DOHH2 (cell line): ENCODE measurements at regions not wholly inside any gene's neighbourhood (a gene's known extent, or its start where the extent isn't known, plus 50 kb on each side); places are given as distances from the start of the nearest gene placed in this dataset.

Experiments
- H3F3A ChIP-seq: fragments of 200-600 bp; sonication (generic), shearing (Covaris generic); 2 replicates; pipeline ENCODE4 v1.6.0; 2016; ENCODE audit warnings: antibody characterized with exemption, mild to moderate bottlenecking; ENCODE audit not compliant: control insufficient read depth, insufficient read depth
- H3K27ac ChIP-seq: fragments of 200-600 bp; sonication (generic); 2 replicates; pipeline ENCODE4 v1.5.1; 2014; ENCODE audit warnings: low read depth, mild to moderate bottlenecking, low read length, moderate library complexity
- H3K27me3 ChIP-seq: fragments of 200-600 bp; sonication (generic); 2 replicates; pipeline ENCODE4 v1.6.1; 2014; ENCODE audit warnings: mild to moderate bottlenecking, low read length, mixed read lengths; ENCODE audit not compliant: control insufficient read depth
- H3K36me3 ChIP-seq: fragments of 200-600 bp; sonication (generic); 2 replicates; pipeline ENCODE4 v1.6.1; 2014; ENCODE audit warnings: mild to moderate bottlenecking, low read length, moderate library complexity, mixed read lengths; ENCODE audit not compliant: control insufficient read depth
- H3K4me1 ChIP-seq: fragments of 200-600 bp; sonication (generic); 2 replicates; pipeline ENCODE4 v1.6.1; 2014; ENCODE audit warnings: mild to moderate bottlenecking, low read length, mixed read lengths; ENCODE audit not compliant: control insufficient read depth
- H3K4me2 ChIP-seq: fragments of 200-600 bp; sonication (generic); 2 replicates; pipeline ENCODE4 v1.6.0; 2014; ENCODE audit warnings: mild to moderate bottlenecking, low read length, moderate library complexity
- H3K4me3 ChIP-seq: fragments of 200-600 bp; sonication (generic); 2 replicates; pipeline ENCODE4 v1.5.1; 2014; ENCODE audit warnings: mild to moderate bottlenecking, low read length, mixed read lengths
- H3K79me2 ChIP-seq: fragments of 200-600 bp; sonication (generic); 2 replicates; pipeline ENCODE4 v1.6.1; 2014; ENCODE audit warnings: mild to moderate bottlenecking, low read length, mixed read lengths; ENCODE audit not compliant: control insufficient read depth
- H3K9me2 ChIP-seq: fragments of 200-600 bp; sonication (generic); replicated peaks from 2 replicates; pipeline ENCODE4 v1.6.1; 2014; ENCODE audit warnings: mild to moderate bottlenecking, low read length, mixed read lengths; ENCODE audit not compliant: control insufficient read depth
- H3K9me3 ChIP-seq: fragments of 200-600 bp; sonication (generic); 2 replicates; pipeline ENCODE4 v1.6.1; 2014; ENCODE audit warnings: antibody characterized with exemption, low read length, mixed read lengths; ENCODE audit not compliant: control insufficient read depth, insufficient read depth
- H4K20me1 ChIP-seq: fragments of 200-600 bp; sonication (generic); 2 replicates; pipeline ENCODE4 v1.6.0; 2014; ENCODE audit warnings: low read depth, mild to moderate bottlenecking, antibody characterized with exemption, low read length, moderate library complexity; ENCODE audit not compliant: control insufficient read depth, insufficient read depth
- EZH2phosphoT487 ChIP-seq: fragments of 200-600 bp; sonication (generic); IDR thresholded peaks from 2 replicates; pipeline ENCODE4 v1.6.1; 2017; ENCODE audit warnings: borderline replicate concordance, mild to moderate bottlenecking, antibody characterized with exemption, low read length, moderate library complexity, mixed read lengths
- TF ChIP-seq, protein P1 (sequence below): fragments of 200-600 bp; sonication (generic); IDR thresholded peaks from one replicate; pipeline ENCODE4 v1.5.1; 2014; ENCODE audit warnings: antibody characterized with exemption, mild to moderate bottlenecking, low read depth, low read length; ENCODE audit not compliant: poor library complexity, severe bottlenecking

DNA sequence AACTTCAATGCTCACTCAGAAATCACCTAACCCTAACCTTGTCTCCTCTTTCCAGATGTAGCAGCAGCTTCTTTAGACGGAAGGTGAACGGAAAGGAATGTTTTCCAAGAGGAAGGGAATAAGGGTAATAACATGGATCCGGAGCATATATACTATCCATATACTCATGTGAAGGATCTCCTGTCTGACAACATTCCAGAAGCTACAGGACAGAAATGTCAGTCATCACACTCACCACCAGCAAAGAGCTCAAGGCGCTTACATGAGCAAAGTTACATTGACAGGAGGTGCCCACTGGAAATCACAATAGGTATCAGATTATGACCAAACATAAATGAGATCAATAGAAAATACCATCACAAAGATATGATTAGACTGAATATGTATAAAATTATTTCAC lies 122.1 kb upstream of the CCDC28A start:
- no peaks in the 10 kb centered on the region for H3K9me2 ChIP-seq
- no peak overlapping the region for H3K4me2 ChIP-seq
- H3F3A ChIP-seq: no peaks in the 10 kb centered on the region
- no peak for TF ChIP-seq EZH2phosphoT487
- TF ChIP-seq, protein P1, sequence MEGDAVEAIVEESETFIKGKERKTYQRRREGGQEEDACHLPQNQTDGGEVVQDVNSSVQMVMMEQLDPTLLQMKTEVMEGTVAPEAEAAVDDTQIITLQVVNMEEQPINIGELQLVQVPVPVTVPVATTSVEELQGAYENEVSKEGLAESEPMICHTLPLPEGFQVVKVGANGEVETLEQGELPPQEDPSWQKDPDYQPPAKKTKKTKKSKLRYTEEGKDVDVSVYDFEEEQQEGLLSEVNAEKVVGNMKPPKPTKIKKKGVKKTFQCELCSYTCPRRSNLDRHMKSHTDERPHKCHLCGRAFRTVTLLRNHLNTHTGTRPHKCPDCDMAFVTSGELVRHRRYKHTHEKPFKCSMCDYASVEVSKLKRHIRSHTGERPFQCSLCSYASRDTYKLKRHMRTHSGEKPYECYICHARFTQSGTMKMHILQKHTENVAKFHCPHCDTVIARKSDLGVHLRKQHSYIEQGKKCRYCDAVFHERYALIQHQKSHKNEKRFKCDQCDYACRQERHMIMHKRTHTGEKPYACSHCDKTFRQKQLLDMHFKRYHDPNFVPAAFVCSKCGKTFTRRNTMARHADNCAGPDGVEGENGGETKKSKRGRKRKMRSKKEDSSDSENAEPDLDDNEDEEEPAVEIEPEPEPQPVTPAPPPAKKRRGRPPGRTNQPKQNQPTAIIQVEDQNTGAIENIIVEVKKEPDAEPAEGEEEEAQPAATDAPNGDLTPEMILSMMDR: no peak
- no peak overlapping the region for H3K4me3 ChIP-seq
- no peaks in the 10 kb centered on the region for H3K36me3 ChIP-seq
- no peaks in the 10 kb centered on the region for H3K9me3 ChIP-seq
- H3K79me2 ChIP-seq: no peaks in the 10 kb centered on the region
- H3K27me3 ChIP-seq: peaks cover 12% of the 10 kb centered on the region; the same call in 1 of the 2 replicates
- no peak overlapping the region for H3K27ac ChIP-seq
- no peaks in the 10 kb centered on the region for H4K20me1 ChIP-seq
- no peaks in the 10 kb centered on the region for H3K4me1 ChIP-seq

GRCh38 chr6:138652824-138653223 lies 120.7 kb upstream of the CCDC28A start:
- no peaks in the 10 kb centered on the region for H4K20me1 ChIP-seq
- H3K9me3 ChIP-seq: no peaks in the 10 kb centered on the region
- H3K79me2 ChIP-seq: no peaks in the 10 kb centered on the region
- no peaks in the 10 kb centered on the region for H3K9me2 ChIP-seq
- H3K27ac ChIP-seq: no peak overlapping the region
- peaks cover 12% of the 10 kb centered on the region; the same call in 1 of the 2 replicates for H3K27me3 ChIP-seq
- H3K4me2 ChIP-seq: no peak overlapping the region
- TF ChIP-seq EZH2phosphoT487: no peak
- TF ChIP-seq, protein P1: no peak
- no peaks in the 10 kb centered on the region for H3K36me3 ChIP-seq
- no peaks in the 10 kb centered on the region for H3K4me1 ChIP-seq
- no peak overlapping the region for H3K4me3 ChIP-seq
- no peaks in the 10 kb centered on the region for H3F3A ChIP-seq

DNA sequence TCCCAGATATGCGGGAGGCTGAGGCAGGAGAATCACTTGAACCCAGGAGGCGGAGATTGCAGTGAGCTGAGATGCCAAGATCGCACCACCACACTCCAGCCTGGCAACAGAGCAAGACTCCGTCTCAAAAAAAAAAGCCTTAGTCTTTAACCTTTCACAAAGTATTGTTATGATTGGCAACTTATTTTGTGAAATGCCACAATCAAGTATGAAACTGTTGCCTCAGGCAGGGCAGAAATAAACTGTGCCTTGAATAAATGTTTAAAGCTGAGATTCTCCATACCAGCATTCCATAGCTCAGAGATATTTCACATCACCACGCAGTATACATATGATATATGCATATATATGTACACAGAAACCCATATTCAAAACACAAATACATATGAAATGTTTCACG lies 120.1 kb upstream of the CCDC28A start:
- H3K9me2 ChIP-seq: no peaks in the 10 kb centered on the region
- H4K20me1 ChIP-seq: no peaks in the 10 kb centered on the region
- H3K27me3 ChIP-seq: peaks cover 12% of the 10 kb centered on the region; the same call in 1 of the 2 replicates
- H3K4me1 ChIP-seq: no peaks in the 10 kb centered on the region
- H3K4me3 ChIP-seq: no peak overlapping the region
- TF ChIP-seq EZH2phosphoT487: no peak
- TF ChIP-seq, protein P1: no peak
- no peaks in the 10 kb centered on the region for H3F3A ChIP-seq
- no peak overlapping the region for H3K4me2 ChIP-seq
- no peaks in the 10 kb centered on the region for H3K36me3 ChIP-seq
- H3K79me2 ChIP-seq: no peaks in the 10 kb centered on the region
- no peaks in the 10 kb centered on the region for H3K9me3 ChIP-seq
- no peak overlapping the region for H3K27ac ChIP-seq
